ENCODE measurements at regions not wholly inside any gene's neighbourhood (a gene's known extent, or its start where the extent isn't known, plus 50 kb on each side); places are given as distances from the start of the nearest gene placed in this dataset.

DNA sequence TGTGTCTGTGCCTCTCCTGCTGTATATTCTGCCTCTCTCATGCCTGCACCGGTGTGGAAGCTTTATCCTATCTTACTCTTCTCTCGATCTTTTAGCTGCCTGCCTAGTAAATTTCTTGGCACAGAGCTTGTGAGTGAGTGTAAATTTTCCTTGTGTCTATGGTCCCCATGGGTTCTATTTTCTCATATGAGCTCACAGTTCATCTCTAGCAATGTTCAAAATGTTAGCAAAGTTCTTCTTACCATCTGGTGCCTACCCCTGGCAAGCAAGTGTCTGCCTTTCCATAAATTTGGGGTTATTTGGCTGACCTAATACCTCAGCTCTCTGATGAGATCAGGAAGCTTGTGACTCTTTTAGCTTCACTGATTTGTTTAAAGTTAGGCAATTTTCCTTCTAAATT, 572.1 kb upstream of the BRINP3 start:
- TF ChIP-seq, protein P1, sequence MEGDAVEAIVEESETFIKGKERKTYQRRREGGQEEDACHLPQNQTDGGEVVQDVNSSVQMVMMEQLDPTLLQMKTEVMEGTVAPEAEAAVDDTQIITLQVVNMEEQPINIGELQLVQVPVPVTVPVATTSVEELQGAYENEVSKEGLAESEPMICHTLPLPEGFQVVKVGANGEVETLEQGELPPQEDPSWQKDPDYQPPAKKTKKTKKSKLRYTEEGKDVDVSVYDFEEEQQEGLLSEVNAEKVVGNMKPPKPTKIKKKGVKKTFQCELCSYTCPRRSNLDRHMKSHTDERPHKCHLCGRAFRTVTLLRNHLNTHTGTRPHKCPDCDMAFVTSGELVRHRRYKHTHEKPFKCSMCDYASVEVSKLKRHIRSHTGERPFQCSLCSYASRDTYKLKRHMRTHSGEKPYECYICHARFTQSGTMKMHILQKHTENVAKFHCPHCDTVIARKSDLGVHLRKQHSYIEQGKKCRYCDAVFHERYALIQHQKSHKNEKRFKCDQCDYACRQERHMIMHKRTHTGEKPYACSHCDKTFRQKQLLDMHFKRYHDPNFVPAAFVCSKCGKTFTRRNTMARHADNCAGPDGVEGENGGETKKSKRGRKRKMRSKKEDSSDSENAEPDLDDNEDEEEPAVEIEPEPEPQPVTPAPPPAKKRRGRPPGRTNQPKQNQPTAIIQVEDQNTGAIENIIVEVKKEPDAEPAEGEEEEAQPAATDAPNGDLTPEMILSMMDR (conservative IDR thresholded peaks at IDR 0.05 in 1 of 2, IDR thresholded peaks at IDR 0.05 in 1 of 2; ENCODE audit: low read depth in 1 of 2, low read length in 2 of 2): no peak
- TF ChIP-seq EZH2 (IDR thresholded peaks at IDR 0.05; ENCODE audit: low read length, missing control alignments): no peak

Data from fibroblast of lung (primary cell).